Astrocyte of the cerebellum (primary cell): ENCODE measurements at regions not wholly inside any gene's neighbourhood (a gene's known extent, or its start where the extent isn't known, plus 50 kb on each side); places are given as distances from the start of the nearest gene placed in this dataset.
A peak's percentile ranks its signal among the peaks of the same experiment; 100 is the strongest.

Experiments used
- DNase-seq: peaks from one replicate; pipeline ENCODE4 v3.0.0-alpha.2; 2011; ENCODE audit warnings: low read depth
- H3K4me3 ChIP-seq: 2 replicates; pipeline ENCODE4 v1.5.1; 2011; ENCODE audit warnings: mild to moderate bottlenecking, low read depth, low read length, moderate library complexity
- CTCF ChIP-seq: IDR thresholded peaks from 2 replicates; pipeline ENCODE4 v1.5.1; 2012; ENCODE audit warnings: low read length, low read depth, moderate library complexity, mild to moderate bottlenecking; ENCODE audit errors: missing control alignments
- in situ Hi-C: cut with HindIII; loops from 2 replicates; pipeline ENCODE4 v1.10.0; 2017; ENCODE audit warnings: low sequenced_read_pairs

GRCh38 chrX:44036336-44036735 is 63.1 kb upstream of the NDP start:
- in situ Hi-C loops = no loop called here
- no peak for TF ChIP-seq CTCF
- no peak overlapping the region for H3K4me3 ChIP-seq
- peak; percentile 67 for DNase-seq

- H3K4me3 ChIP-seq = no peak overlapping the region
- DNase-seq = no peak
- no peak for TF ChIP-seq CTCF
- in situ Hi-C loops = no loop called here
These were observed 62.4 kb upstream of the NDP start for GRCh38 chrX:44035571-44035970.

DNA sequence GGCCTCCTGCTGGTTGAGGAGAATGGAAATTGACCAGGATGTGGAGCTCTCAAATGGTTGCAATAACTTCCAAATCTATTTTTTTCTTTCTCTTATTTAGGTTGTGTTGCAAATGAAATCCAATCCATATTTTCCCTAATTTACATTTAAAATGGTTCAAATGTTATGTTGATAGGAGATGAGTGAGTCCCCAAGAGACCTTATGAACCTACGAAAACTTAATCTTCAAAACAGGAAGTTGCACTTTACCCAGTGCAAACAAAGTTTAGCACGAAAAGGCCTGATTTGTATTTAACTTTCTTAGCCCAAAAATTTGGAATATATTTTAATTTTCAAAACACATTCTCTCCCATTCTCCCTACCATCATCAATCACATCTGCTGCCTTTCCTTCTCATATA is 59.3 kb upstream of the NDP start:
- H3K4me3 ChIP-seq = no peak overlapping the region
- no peak for TF ChIP-seq CTCF
- in situ Hi-C loops = no loop called here
- no peak for DNase-seq

DNA sequence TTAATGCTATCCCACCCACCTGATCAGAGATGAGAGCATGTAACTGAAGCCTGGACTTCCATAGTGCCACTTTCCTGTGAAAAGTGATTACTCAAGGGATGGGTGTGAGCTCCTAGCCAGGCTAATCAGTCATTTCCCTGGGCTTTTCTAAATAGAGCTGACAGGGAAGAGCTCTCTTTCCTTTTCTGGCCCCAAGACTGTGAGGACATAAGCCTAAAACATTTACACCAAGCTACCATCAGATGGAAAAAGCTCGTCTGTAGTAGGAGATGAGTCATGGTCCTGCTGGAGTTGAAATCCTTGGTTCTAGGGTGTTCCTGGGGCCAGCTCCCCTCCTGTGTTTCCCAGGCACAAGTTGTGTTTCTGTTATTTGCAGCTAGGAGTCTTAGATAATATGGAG is 52.4 kb upstream of the NDP start:
- in situ Hi-C loops = no loop called here
- no peak for DNase-seq
- H3K4me3 ChIP-seq = no peak overlapping the region
- TF ChIP-seq CTCF = no peak
